DND-41 (cell line): ENCODE measurements at regions not wholly inside any gene's neighbourhood (a gene's known extent, or its start where the extent isn't known, plus 50 kb on each side); places are given as distances from the start of the nearest gene placed in this dataset.

Experiments used
- EZH2 ChIP-seq: IDR thresholded peaks from 3 replicates; pipeline ENCODE4 v1.6.1; 2012; ENCODE audit warnings: borderline replicate concordance, low read depth, mild to moderate bottlenecking, moderate library complexity, low read length, inconsistent platforms; ENCODE audit not compliant: severe bottlenecking
- TF ChIP-seq, protein P1 (sequence below): IDR thresholded peaks from 2 replicates; pipeline ENCODE4 v1.5.1; 2012; ENCODE audit warnings: borderline replicate concordance, low read length, moderate library complexity, mild to moderate bottlenecking; ENCODE audit not compliant: poor library complexity, severe bottlenecking; ENCODE audit errors: extremely low read depth

DNA sequence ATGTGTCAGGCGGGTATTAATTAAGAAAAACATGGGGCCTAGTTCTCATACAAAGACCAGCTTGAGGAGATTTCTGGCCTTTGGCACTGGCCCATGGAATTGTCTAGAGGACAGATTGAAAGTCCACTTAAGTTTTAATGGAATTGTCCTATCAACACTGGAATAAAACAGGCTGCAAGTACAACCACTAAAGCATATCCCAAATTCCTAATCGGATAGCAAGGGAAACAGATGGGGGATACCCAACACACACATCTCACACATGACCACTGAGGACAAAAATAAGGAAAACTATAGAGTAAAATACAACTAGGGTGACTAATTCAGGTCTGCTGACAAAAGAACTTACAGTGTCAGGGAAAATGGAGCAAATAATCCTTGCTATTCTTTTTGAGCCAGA lies 167.8 kb downstream of the GASK1B start:
- TF ChIP-seq, protein P1, sequence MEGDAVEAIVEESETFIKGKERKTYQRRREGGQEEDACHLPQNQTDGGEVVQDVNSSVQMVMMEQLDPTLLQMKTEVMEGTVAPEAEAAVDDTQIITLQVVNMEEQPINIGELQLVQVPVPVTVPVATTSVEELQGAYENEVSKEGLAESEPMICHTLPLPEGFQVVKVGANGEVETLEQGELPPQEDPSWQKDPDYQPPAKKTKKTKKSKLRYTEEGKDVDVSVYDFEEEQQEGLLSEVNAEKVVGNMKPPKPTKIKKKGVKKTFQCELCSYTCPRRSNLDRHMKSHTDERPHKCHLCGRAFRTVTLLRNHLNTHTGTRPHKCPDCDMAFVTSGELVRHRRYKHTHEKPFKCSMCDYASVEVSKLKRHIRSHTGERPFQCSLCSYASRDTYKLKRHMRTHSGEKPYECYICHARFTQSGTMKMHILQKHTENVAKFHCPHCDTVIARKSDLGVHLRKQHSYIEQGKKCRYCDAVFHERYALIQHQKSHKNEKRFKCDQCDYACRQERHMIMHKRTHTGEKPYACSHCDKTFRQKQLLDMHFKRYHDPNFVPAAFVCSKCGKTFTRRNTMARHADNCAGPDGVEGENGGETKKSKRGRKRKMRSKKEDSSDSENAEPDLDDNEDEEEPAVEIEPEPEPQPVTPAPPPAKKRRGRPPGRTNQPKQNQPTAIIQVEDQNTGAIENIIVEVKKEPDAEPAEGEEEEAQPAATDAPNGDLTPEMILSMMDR: no peak
- TF ChIP-seq EZH2: no peak
